HepG2 (cell line): ENCODE measurements at regions not wholly inside any gene's neighbourhood (a gene's known extent, or its start where the extent isn't known, plus 50 kb on each side); places are given as distances from the start of the nearest gene placed in this dataset.

Experiments
- ATAC-seq: fragments of 200-7000 bp; cut with Tn5 transposase; 3 replicates; pipeline ENCODE4 v1.9.1; 2020; ENCODE audit warnings: mild to moderate bottlenecking, moderate library complexity
- BruUV-seq: library from RNA; stranded (reverse); fragments of 400-500 nt; replicated peaks from 2 replicates; lab custom pipeline; 2021; lab: Mats Ljungman, UMichigan
- CTCF ChIA-PET: fragments of 300-600 bp; formaldehyde crosslinking; extraction: SDS; loops from one replicate; lab custom pipeline; 2021; ENCODE audit warnings: low total read pairs, inconsistent platforms, low intra/inter-chr PET ratio; lab: Yijun Ruan, JAX
- POLR2A ChIA-PET: fragments of 350-600 bp; sonication (Branson Sonifier 250); formaldehyde crosslinking; loops from one replicate; lab custom pipeline; 2020; ENCODE audit warnings: antibody characterized with exemption, inconsistent platforms; lab: Yijun Ruan, JAX
- DNase-seq: peaks from one replicate; pipeline ENCODE4 v3.0.0-alpha.2; 2015; ENCODE audit warnings: low spot score
- FAIRE-seq: peaks from 3 replicates; lab custom pipeline; 2011; peaks lifted over from hg19 to GRCh38; lab: Jason Lieb, UNC
- H2AFZ ChIP-seq: one replicate; pipeline ENCODE4 v1.6.1; 2011; ENCODE audit warnings: low read length, inconsistent platforms
- H3K27ac ChIP-seq: fragments of 300-600 bp; 3 replicates; pipeline ENCODE4 v1.8.0; 2011; ENCODE audit warnings: mixed run types, mild to moderate bottlenecking, mixed read lengths, low read length, inconsistent platforms; ENCODE audit not compliant: insufficient read depth; ENCODE audit errors: extremely low read length
- H3K27me3 ChIP-seq, 2 experiments: fragments of 200-600 bp in 1 of 2; 2 replicates in 1 of 2; 3 replicates in 1 of 2; pipeline versions ENCODE4 v1.6.0 to v1.8.0; 2011; ENCODE audit warnings: low read length in 2 of 2, mild to moderate bottlenecking in 2 of 2, moderate library complexity in 2 of 2, inconsistent platforms in 1 of 2; ENCODE audit not compliant: insufficient read depth in 2 of 2, control insufficient read depth in 1 of 2
- H3K36me3 ChIP-seq, 2 experiments: fragments of 200-600 bp in 1 of 2; replicated peaks in 1 of 2; 2 replicates in 1 of 2; 3 replicates in 1 of 2; pipeline versions ENCODE4 v1.5.1 to v1.8.0; 2011; ENCODE audit warnings: low read length in 2 of 2, inconsistent platforms in 1 of 2; ENCODE audit not compliant: insufficient read depth in 2 of 2, control insufficient read depth in 1 of 2
- H3K4me1 ChIP-seq: 2 replicates; pipeline ENCODE4 v1.5.1; 2012; ENCODE audit warnings: low read length, inconsistent platforms; ENCODE audit not compliant: insufficient read depth
- H3K4me2 ChIP-seq: 2 replicates; pipeline ENCODE4 v1.6.0; 2011; ENCODE audit warnings: low read depth, low read length, inconsistent platforms
- H3K4me3 ChIP-seq, 3 experiments: fragments of 200-600 bp in 1 of 3; sonication (generic), shearing (Covaris generic) in 1 of 3; replicated peaks in 1 of 3; 2 replicates each; pipeline ENCODE4 v1.5.1; 2011 to 2016; ENCODE audit warnings: low read length in 3 of 3, inconsistent platforms in 2 of 3, low read depth in 2 of 3, mild to moderate bottlenecking in 2 of 3, control low read depth in 1 of 3, mixed read lengths in 1 of 3; ENCODE audit not compliant: insufficient read depth in 1 of 3
- H3K79me2 ChIP-seq: one replicate; pipeline ENCODE4 v1.6.1; 2011; ENCODE audit warnings: low read length, inconsistent platforms; ENCODE audit not compliant: insufficient read depth
- H3K9ac ChIP-seq: 2 replicates; pipeline ENCODE4 v1.6.0; 2011; ENCODE audit warnings: mild to moderate bottlenecking, low read depth, low read length, inconsistent platforms; ENCODE audit not compliant: insufficient read depth
- H3K9me3 ChIP-seq: 2 replicates; pipeline ENCODE4 v1.5.1; 2012; ENCODE audit warnings: mild to moderate bottlenecking, low read length
- H4K20me1 ChIP-seq: 2 replicates; pipeline ENCODE4 v1.6.0; 2011; ENCODE audit warnings: inconsistent platforms, mild to moderate bottlenecking, low read length, moderate library complexity; ENCODE audit not compliant: insufficient read depth
- ATF1 ChIP-seq: IDR thresholded peaks from 2 replicates; pipeline ENCODE4 v1.6.1; 2016; ENCODE audit warnings: mild to moderate bottlenecking, control low read depth
- ATF3 ChIP-seq: sonication (generic); formaldehyde crosslinking; IDR thresholded peaks from 2 replicates; pipeline ENCODE4 v1.4.0; 2020; ENCODE audit warnings: missing genetic modification reagents
- CHCHD3 ChIP-seq: sonication (generic); formaldehyde crosslinking; IDR thresholded peaks from 2 replicates; pipeline ENCODE4 v1.8.0; 2022; ENCODE audit warnings: mild to moderate bottlenecking, missing genetic modification reagents, moderate library complexity
- FOXA1 ChIP-seq, 2 experiments: fragments of 450-650 bp in 1 of 2; sonication (generic) in 1 of 2; formaldehyde crosslinking in 1 of 2; IDR thresholded peaks; 2 replicates each; pipeline versions ENCODE4 v1.4.0 to v1.6.1; 2016 to 2020; ENCODE audit warnings: missing genetic modification reagents in 1 of 2
- FOXA3 ChIP-seq: IDR thresholded peaks from 2 replicates; pipeline ENCODE4 v1.6.1; 2016; ENCODE audit warnings: missing genetic modification reagents, missing compliant biosample characterization
- HOXA9 ChIP-seq: sonication (generic); formaldehyde crosslinking; IDR thresholded peaks from 2 replicates; pipeline ENCODE4 v1.8.1; 2022; ENCODE audit warnings: missing genetic modification reagents, mild to moderate bottlenecking, moderate library complexity, borderline replicate concordance
- MATR3 ChIP-seq: sonication (generic); formaldehyde crosslinking; IDR thresholded peaks from 2 replicates; pipeline ENCODE4 v1.4.0; 2020; ENCODE audit warnings: missing genetic modification reagents
- PHF21A ChIP-seq: sonication (generic); formaldehyde crosslinking; IDR thresholded peaks from 2 replicates; pipeline ENCODE4 v1.5.0; 2020; ENCODE audit warnings: mild to moderate bottlenecking, missing genetic modification reagents
- PHF8 ChIP-seq: sonication (generic); formaldehyde crosslinking; IDR thresholded peaks from 2 replicates; pipeline ENCODE4 v1.5.0; 2020; ENCODE audit warnings: missing genetic modification reagents
- RXRA ChIP-seq: sonication (generic); formaldehyde crosslinking; IDR thresholded peaks from 2 replicates; pipeline ENCODE4 v1.5.1; 2020; ENCODE audit warnings: missing genetic modification reagents
- ZNF260 ChIP-seq: sonication (generic); formaldehyde crosslinking; IDR thresholded peaks from 2 replicates; pipeline ENCODE4 v1.4.0; 2020; ENCODE audit warnings: missing genetic modification reagents, low read depth, mild to moderate bottlenecking, borderline replicate concordance
- ZNF329 ChIP-seq: sonication (generic); formaldehyde crosslinking; IDR thresholded peaks from 2 replicates; pipeline ENCODE4 v1.9.0; 2021; ENCODE audit warnings: low read depth, mild to moderate bottlenecking, missing genetic modification reagents
- ZNF441 ChIP-seq: sonication (generic); formaldehyde crosslinking; IDR thresholded peaks from 2 replicates; pipeline ENCODE4 v1.7.0; 2021; ENCODE audit warnings: missing genetic modification reagents, borderline replicate concordance
- ZNF496 ChIP-seq: sonication (generic); formaldehyde crosslinking; IDR thresholded peaks from 2 replicates; pipeline ENCODE4 v1.8.1; 2023; ENCODE audit warnings: mild to moderate bottlenecking, moderate library complexity, missing genetic modification reagents; ENCODE audit not compliant: insufficient replicate concordance
- ZNF589 ChIP-seq: sonication (generic); formaldehyde crosslinking; conservative IDR thresholded peaks from 2 replicates; pipeline ENCODE4 v1.8.0; 2022; ENCODE audit warnings: mild to moderate bottlenecking, moderate library complexity, missing genetic modification reagents
- ZNF607 ChIP-seq: sonication (generic); formaldehyde crosslinking; IDR thresholded peaks from 2 replicates; pipeline ENCODE4 v1.5.1; 2020; ENCODE audit warnings: missing genetic modification reagents, mild to moderate bottlenecking, borderline replicate concordance
- WGBS: methylation state at CpG from one replicate; pipeline ENCODE4 v1.1.6; 2017; ENCODE audit warnings: low lambda C conversion rate; 5-methylcytosine and 5-hydroxymethylcytosine counted together
- in situ Hi-C: cut with HindIII; loops from 2 replicates; pipeline ENCODE4 v1.10.0; 2017; ENCODE audit warnings: low pct_unique_long_range_greater_than_20kb; ENCODE audit not compliant: extremely low pct_ligation_motif_present
- intact Hi-C: fragments of 100-400 bp; cut with micrococcal nuclease; formaldehyde crosslinking; loops from one replicate; pipeline ENCODE4 v1.10.0; 2022; ENCODE audit not compliant: unreplicated experiment
- TF ChIP-seq, protein P1 (sequence below): sonication (generic); formaldehyde crosslinking; IDR thresholded peaks from 2 replicates; pipeline ENCODE4 v1.8.1; 2023; ENCODE audit warnings: mild to moderate bottlenecking, moderate library complexity, missing genetic modification reagents
- TF ChIP-seq, protein P2 (sequence below): sonication (generic); formaldehyde crosslinking; IDR thresholded peaks from 2 replicates; pipeline ENCODE4 v1.5.1; 2020; ENCODE audit warnings: missing genetic modification reagents, mild to moderate bottlenecking, borderline replicate concordance

DNA sequence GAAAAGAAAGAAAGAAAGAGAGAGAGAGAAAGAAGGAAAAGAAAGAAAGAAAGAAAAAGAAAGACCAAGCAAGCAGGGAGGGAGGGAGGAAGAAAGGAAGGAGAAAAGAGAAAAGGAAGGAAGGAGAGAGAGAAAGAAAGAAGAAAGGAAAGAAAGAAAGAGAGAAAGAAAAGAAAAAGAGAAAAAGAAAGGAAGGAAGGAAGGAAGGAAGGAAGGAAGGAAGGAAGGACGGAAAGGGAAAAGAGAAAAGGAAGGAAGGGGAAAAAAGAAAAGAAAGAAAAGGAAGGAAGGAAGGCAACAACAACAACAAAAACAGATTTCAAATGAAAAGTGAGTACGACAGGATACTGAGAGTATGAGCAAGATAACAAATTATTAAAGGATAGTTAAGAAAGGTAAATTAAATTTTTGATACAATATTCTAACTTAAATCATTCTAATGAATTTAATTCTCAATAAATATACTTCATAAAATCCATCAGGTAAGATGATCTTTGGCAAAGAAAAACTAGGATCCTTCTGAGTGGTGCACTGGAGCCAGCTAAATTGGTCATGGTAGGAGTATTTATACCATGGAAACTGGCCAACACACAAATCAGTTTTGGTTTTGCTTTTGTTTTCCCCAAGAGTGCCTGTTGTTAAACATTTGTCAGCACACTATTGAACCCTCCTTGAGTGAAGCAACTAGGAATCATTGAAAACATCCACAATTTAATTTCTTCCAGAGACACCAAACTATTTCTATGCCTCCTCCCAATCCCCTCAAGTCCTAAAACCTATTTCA lies 56.1 kb upstream of the DYRK2 start:
- WGBS = 13% methylated on average over 2 of the region's 2 CpGs
- no TSS peak for BruUV-seq
- no peak overlapping the region for H3K4me2 ChIP-seq
- no peak for TF ChIP-seq ATF3
- TF ChIP-seq HOXA9 = no peak
- TF ChIP-seq PHF21A (CRISPR knock-in tag) = no peak
- TF ChIP-seq ZNF441 (CRISPR knock-in tag) = no peak
- ChIA-PET POLR2A (no interaction called here), CTCF (no interaction called here)
- no peaks in the 10 kb centered on the region for H3K4me1 ChIP-seq
- no peak overlapping the region for H3K27ac ChIP-seq
- H4K20me1 ChIP-seq = no peaks in the 10 kb centered on the region
- FAIRE-seq (no peak), DNase-seq (no peak), ATAC-seq (no peak)
- H2AFZ ChIP-seq = no peak overlapping the region
- intact Hi-C loops (no loop called here), in situ Hi-C loops (no loop called here)
- H3K9me3 ChIP-seq = no peaks in the 10 kb centered on the region
- H3K27me3 ChIP-seq = peaks cover 0 to 8% of the 10 kb centered on the region in 2 experiments; a peak in 3 of 5 replicates
- H3K36me3 ChIP-seq = no peaks in the 10 kb centered on the region
- H3K4me3 ChIP-seq = no peak overlapping the region
- no peak overlapping the region for H3K9ac ChIP-seq
- H3K79me2 ChIP-seq = no peaks in the 10 kb centered on the region

DNA sequence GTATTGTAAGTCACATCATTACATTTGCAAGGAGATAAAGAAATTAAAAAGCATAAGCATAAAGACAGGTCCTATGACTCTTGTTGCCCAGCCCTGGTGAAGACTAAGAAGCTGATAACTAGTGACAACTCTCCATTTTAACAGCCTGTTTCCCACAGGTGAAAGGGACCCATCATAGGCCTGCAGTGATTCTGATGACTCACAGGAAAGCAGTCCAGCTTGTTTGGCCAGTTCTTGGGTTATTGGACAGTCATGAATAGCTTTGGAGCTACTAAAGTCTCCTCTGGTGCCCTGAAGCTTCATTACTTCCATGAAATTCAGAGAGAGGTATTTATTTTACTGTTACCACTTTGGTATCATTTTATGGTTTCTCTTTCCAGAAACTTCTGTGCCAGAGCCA lies 55.5 kb upstream of the DYRK2 start:
- POLR2A ChIA-PET = no interaction called here
- Histone ChIP-seq H3K27ac (no peak overlapping the region), H3K79me2 (no peaks in the 10 kb centered on the region), H3K4me2 (no peak overlapping the region), H3K36me3 (no peaks in the 10 kb centered on the region), H3K4me1 (no peaks in the 10 kb centered on the region), H3K27me3 (peaks cover 0 to 8% of the 10 kb centered on the region in 2 experiments; a peak in 3 of 5 replicates), H3K9ac (no peak overlapping the region), H3K4me3 (no peak overlapping the region), H2AFZ (no peak overlapping the region), H4K20me1 (no peaks in the 10 kb centered on the region), H3K9me3 (no peaks in the 10 kb centered on the region)
- DNase-seq = no peak
- CTCF ChIA-PET = no interaction called here
- intact Hi-C loops (no loop called here), in situ Hi-C loops (no loop called here)
- no TSS peak for BruUV-seq
- no peak for ATAC-seq
- FAIRE-seq = no peak
- TF ChIP-seq ZNF260 (CRISPR knock-in tag) = no peak
- TF ChIP-seq ZNF496 (CRISPR knock-in tag) = no peak
- TF ChIP-seq, protein P1, sequence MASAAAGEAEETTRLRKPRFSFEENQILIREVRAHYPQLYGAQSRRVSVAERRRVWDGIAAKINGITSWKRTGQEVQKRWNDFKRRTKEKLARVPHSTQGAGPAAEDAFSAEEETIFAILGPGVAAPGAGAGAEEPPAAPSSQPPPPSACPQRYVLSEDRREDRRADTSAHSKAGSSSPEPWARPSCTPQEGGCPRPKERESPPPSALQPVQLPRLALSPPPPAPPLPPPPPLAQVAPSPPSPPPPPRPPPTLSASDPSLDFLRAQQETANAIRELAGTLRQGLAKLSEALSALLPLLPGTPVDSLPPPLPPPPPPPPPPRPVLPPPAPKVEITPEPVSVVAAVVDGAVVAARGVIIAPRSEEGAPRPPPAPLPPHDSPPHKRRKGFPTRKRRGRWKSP (CRISPR knock-in tag) = no peak
- TF ChIP-seq PHF8 (CRISPR knock-in tag) = no peak
- TF ChIP-seq CHCHD3 (CRISPR knock-in tag) = no peak
- TF ChIP-seq ZNF589 (CRISPR knock-in tag) = no peak
- TF ChIP-seq MATR3 (CRISPR knock-in tag) = no peak
- no peak for TF ChIP-seq ZNF329 (CRISPR knock-in tag)
- TF ChIP-seq ZNF607 (CRISPR knock-in tag) = no peak
- TF ChIP-seq, protein P2, sequence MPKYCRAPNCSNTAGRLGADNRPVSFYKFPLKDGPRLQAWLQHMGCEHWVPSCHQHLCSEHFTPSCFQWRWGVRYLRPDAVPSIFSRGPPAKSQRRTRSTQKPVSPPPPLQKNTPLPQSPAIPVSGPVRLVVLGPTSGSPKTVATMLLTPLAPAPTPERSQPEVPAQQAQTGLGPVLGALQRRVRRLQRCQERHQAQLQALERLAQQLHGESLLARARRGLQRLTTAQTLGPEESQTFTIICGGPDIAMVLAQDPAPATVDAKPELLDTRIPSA (CRISPR knock-in tag) = no peak
- no peak for TF ChIP-seq ATF1
- no peak for TF ChIP-seq FOXA1 (IDR thresholded peaks at IDR 0.05)
- no peak for TF ChIP-seq FOXA1 (CRISPR knock-in tag; IDR thresholded peaks at IDR 0.05)
- no peak for TF ChIP-seq RXRA (CRISPR knock-in tag)
- TF ChIP-seq FOXA3 (CRISPR knock-in tag) = no peak
